ENCODE measurements at regions not wholly inside any gene's neighbourhood (a gene's known extent, or its start where the extent isn't known, plus 50 kb on each side); places are given as distances from the start of the nearest gene placed in this dataset.
"Not testable (repeated sequence)": the region's sequence is repeated elsewhere in the genome, so short reads cannot be mapped to it uniquely, and the experiment has no call there.

GRCh38 chr13:65378484-65378883 is 1851.7 kb downstream of the PCDH9 start:
- TF ChIP-seq CTCF (IDR thresholded peaks at IDR 0.05; ENCODE audit: extremely low read depth, insufficient read depth, missing control alignments): no peak
- in situ Hi-C loops (cut with MboI; ENCODE audit: low pct_unique_long_range_greater_than_20kb, low sequenced_read_pairs, unreplicated experiment): no loop called here
- no peak for DNase-seq (ENCODE audit: low spot score)

- in situ Hi-C loops (cut with MboI; ENCODE audit: low pct_unique_long_range_greater_than_20kb, low sequenced_read_pairs, unreplicated experiment): no loop called here
- no peak for DNase-seq (ENCODE audit: low spot score)
- no peak for TF ChIP-seq CTCF (IDR thresholded peaks at IDR 0.05; ENCODE audit: extremely low read depth, insufficient read depth, missing control alignments)
Observed at GRCh38 chr13:65368832-65369231, 1861.3 kb downstream of the PCDH9 start.

- in situ Hi-C loops (cut with MboI; ENCODE audit: low pct_unique_long_range_greater_than_20kb, low sequenced_read_pairs, unreplicated experiment): no loop called here
- no peak for DNase-seq (ENCODE audit: low spot score)
- no peak for TF ChIP-seq CTCF (IDR thresholded peaks at IDR 0.05; ENCODE audit: extremely low read depth, insufficient read depth, missing control alignments)
Observed at GRCh38 chr13:65353951-65354350, 1876.2 kb downstream of the PCDH9 start.

GRCh38 chr13:65353150-65353549 is 1877.0 kb downstream of the PCDH9 start:
- DNase-seq (ENCODE audit: low spot score); in situ Hi-C loops (cut with MboI; ENCODE audit: low pct_unique_long_range_greater_than_20kb, low sequenced_read_pairs, unreplicated experiment): not testable (repeated sequence)

GRCh38 chr13:65347420-65348030 is 1882.6 kb downstream of the PCDH9 start:
- no peak for TF ChIP-seq CTCF (IDR thresholded peaks at IDR 0.05; ENCODE audit: extremely low read depth, insufficient read depth, missing control alignments)
- in situ Hi-C loops (cut with MboI; ENCODE audit: low pct_unique_long_range_greater_than_20kb, low sequenced_read_pairs, unreplicated experiment): no loop called here
- DNase-seq (ENCODE audit: low spot score): no peak

GRCh38 chr13:65343898-65344663 is 1886.1 kb downstream of the PCDH9 start:
- no peak for DNase-seq (ENCODE audit: low spot score)
- no peak for TF ChIP-seq CTCF (IDR thresholded peaks at IDR 0.05; ENCODE audit: extremely low read depth, insufficient read depth, missing control alignments)
- in situ Hi-C loops (cut with MboI; ENCODE audit: low pct_unique_long_range_greater_than_20kb, low sequenced_read_pairs, unreplicated experiment): no loop called here

GRCh38 chr13:65342541-65343337 is 1887.4 kb downstream of the PCDH9 start:
- TF ChIP-seq CTCF (IDR thresholded peaks at IDR 0.05; ENCODE audit: extremely low read depth, insufficient read depth, missing control alignments): no peak
- in situ Hi-C loops (cut with MboI; ENCODE audit: low pct_unique_long_range_greater_than_20kb, low sequenced_read_pairs, unreplicated experiment): no loop called here
- no peak for DNase-seq (ENCODE audit: low spot score)

Data from GM13977 (cell line).